ENCODE measurements at regions not wholly inside any gene's neighbourhood (a gene's known extent, or its start where the extent isn't known, plus 50 kb on each side); places are given as distances from the start of the nearest gene placed in this dataset.

- Histone ChIP-seq H3K36me3 (ENCODE audit: insufficient read depth, low read length) (no peaks in the 10 kb centered on the region), H3K27me3 (ENCODE audit: insufficient read depth, low read length) (no peaks in the 10 kb centered on the region), H3K27ac (ENCODE audit: low read depth, low read length) (no peak overlapping the region), H3K4me3 (ENCODE audit: low read length in 2 of 2) (no peak overlapping the region), H3K4me1 (ENCODE audit: insufficient read depth, low read length) (no peaks in the 10 kb centered on the region), H3K9me3 (ENCODE audit: control insufficient read depth in 1 of 2, low read length in 2 of 2) (no peaks in the 10 kb centered on the region)
- Mint-ChIP-seq H3K4me1 (no peaks in the 10 kb centered on the region), H3K27ac (no peak overlapping the region), H3K4me3 (no peak overlapping the region), H3K27me3 (peaks cover 0 to 2% of the 10 kb centered on the region in 2 donors), H3K36me3 (no peaks in the 10 kb centered on the region), H3K9me3 (peaks cover 0 to 4% (median 2%) of the 10 kb centered on the region in 8 donors)
- ChIA-PET CTCF (ENCODE audit: partially characterized antibody) (no interaction called here), POLR2A (ENCODE audit: partially characterized antibody) (no interaction called here)
- intact Hi-C loops (cut with micrococcal nuclease), result no loop called here
- no peak for DNase-seq
These were observed 131.8 kb upstream of the LIMCH1 start for GRCh38 chr4:41406113-41406516.

- Mint-ChIP-seq H3K4me1 (no peaks in the 10 kb centered on the region), H3K27ac (no peak overlapping the region)
These were observed 129.8 kb upstream of the LIMCH1 start for GRCh38 chr4:41408150-41408549.

GRCh38 chr4:41408859-41409593 lies 128.9 kb upstream of the LIMCH1 start:
- Histone ChIP-seq H3K27me3 (ENCODE audit: insufficient read depth, low read length) (no peaks in the 10 kb centered on the region), H3K4me3 (ENCODE audit: low read length in 2 of 2) (no peak overlapping the region), H3K36me3 (ENCODE audit: insufficient read depth, low read length) (no peaks in the 10 kb centered on the region), H3K27ac (ENCODE audit: low read depth, low read length) (no peak overlapping the region), H3K9me3 (ENCODE audit: control insufficient read depth in 1 of 2, low read length in 2 of 2) (no peaks in the 10 kb centered on the region), H3K4me1 (ENCODE audit: insufficient read depth, low read length) (no peaks in the 10 kb centered on the region)
- peaks cover 0 to 3% (median under 1%) of the 10 kb centered on the region in 8 donors for H3K9me3 Mint-ChIP-seq
- DNase-seq, result no peak
- POLR2A ChIA-PET (ENCODE audit: partially characterized antibody), result no interaction called here
- intact Hi-C loops (cut with micrococcal nuclease), result no loop called here
- no peak overlapping the region for H3K4me3 Mint-ChIP-seq
- no peaks in the 10 kb centered on the region for H3K36me3 Mint-ChIP-seq
- no peaks in the 10 kb centered on the region for H3K4me1 Mint-ChIP-seq
- H3K27me3 Mint-ChIP-seq, result peaks cover 1 to 3% of the 10 kb centered on the region in 2 donors
- no peak overlapping the region for H3K27ac Mint-ChIP-seq
- CTCF ChIA-PET (ENCODE audit: partially characterized antibody), result interaction anchor here (0.8 kb wide), 1 partner anchor 14 kb away, joined by 3 read pairs; no protein-coding TSS in a partner anchor

More at GRCh38 chr4:41408150-41408549, 129.8 kb upstream of the LIMCH1 start:
- Histone ChIP-seq H3K36me3 (ENCODE audit: insufficient read depth, low read length) (no peaks in the 10 kb centered on the region), H3K27ac (ENCODE audit: low read depth, low read length) (no peak overlapping the region), H3K4me1 (ENCODE audit: insufficient read depth, low read length) (no peaks in the 10 kb centered on the region), H3K27me3 (ENCODE audit: insufficient read depth, low read length) (no peaks in the 10 kb centered on the region), H3K4me3 (ENCODE audit: low read length in 2 of 2) (no peak overlapping the region), H3K9me3 (ENCODE audit: control insufficient read depth in 1 of 2, low read length in 2 of 2) (no peaks in the 10 kb centered on the region)
- DNase-seq, result no peak
- H3K4me3 Mint-ChIP-seq, result no peak overlapping the region
- ChIA-PET CTCF (ENCODE audit: partially characterized antibody) (no interaction called here), POLR2A (ENCODE audit: partially characterized antibody) (no interaction called here)
- H3K27me3 Mint-ChIP-seq, result peaks cover 1 to 2% of the 10 kb centered on the region in 2 donors
- intact Hi-C loops (cut with micrococcal nuclease), result no loop called here
- no peaks in the 10 kb centered on the region for H3K36me3 Mint-ChIP-seq
- peaks cover 0 to 4% (median 1%) of the 10 kb centered on the region in 8 donors for H3K9me3 Mint-ChIP-seq

- no peak for DNase-seq
- POLR2A ChIA-PET (ENCODE audit: partially characterized antibody), result no interaction called here
- Histone ChIP-seq H3K4me1 (ENCODE audit: insufficient read depth, low read length) (no peaks in the 10 kb centered on the region), H3K4me3 (ENCODE audit: low read length in 2 of 2) (no peak overlapping the region), H3K27ac (ENCODE audit: low read depth, low read length) (no peak overlapping the region), H3K36me3 (ENCODE audit: insufficient read depth, low read length) (no peaks in the 10 kb centered on the region), H3K9me3 (ENCODE audit: control insufficient read depth in 1 of 2, low read length in 2 of 2) (no peaks in the 10 kb centered on the region), H3K27me3 (ENCODE audit: insufficient read depth, low read length) (no peaks in the 10 kb centered on the region)
- peaks cover 1 to 2% of the 10 kb centered on the region in 2 donors for H3K27me3 Mint-ChIP-seq
- H3K4me1 Mint-ChIP-seq, result no peaks in the 10 kb centered on the region
- H3K36me3 Mint-ChIP-seq, result no peaks in the 10 kb centered on the region
- no peak overlapping the region for H3K4me3 Mint-ChIP-seq
- intact Hi-C loops (cut with micrococcal nuclease), result no loop called here
- no peak overlapping the region for H3K27ac Mint-ChIP-seq
- CTCF ChIA-PET (ENCODE audit: partially characterized antibody), result interaction anchor here (0.8 kb wide), 1 partner anchor 14 kb away, joined by 3 read pairs; no protein-coding TSS in a partner anchor
- peaks cover 0 to 3% (median 0%) of the 10 kb centered on the region in 8 donors for H3K9me3 Mint-ChIP-seq
These were observed 128.4 kb upstream of the LIMCH1 start for GRCh38 chr4:41409594-41409895.

GRCh38 chr4:41410049-41410448 lies 127.9 kb upstream of the LIMCH1 start:
- ChIA-PET POLR2A (ENCODE audit: partially characterized antibody) (no interaction called here), CTCF (ENCODE audit: partially characterized antibody) (interaction anchor here (0.8 kb wide), 1 partner anchor 13 kb away, joined by 3 read pairs; no protein-coding TSS in a partner anchor)
- intact Hi-C loops (cut with micrococcal nuclease), result no loop called here
- Histone ChIP-seq H3K36me3 (ENCODE audit: insufficient read depth, low read length) (no peaks in the 10 kb centered on the region), H3K27ac (ENCODE audit: low read depth, low read length) (no peak overlapping the region), H3K4me3 (ENCODE audit: low read length in 2 of 2) (no peak overlapping the region), H3K4me1 (ENCODE audit: insufficient read depth, low read length) (no peaks in the 10 kb centered on the region), H3K27me3 (ENCODE audit: insufficient read depth, low read length) (no peaks in the 10 kb centered on the region), H3K9me3 (ENCODE audit: control insufficient read depth in 1 of 2, low read length in 2 of 2) (no peaks in the 10 kb centered on the region)
- Mint-ChIP-seq H3K9me3 (peaks cover 0 to 3% (median 0%) of the 10 kb centered on the region in 8 donors), H3K4me3 (no peak overlapping the region), H3K27ac (no peak overlapping the region), H3K4me1 (no peaks in the 10 kb centered on the region), H3K36me3 (no peaks in the 10 kb centered on the region), H3K27me3 (peaks cover 1 to 2% of the 10 kb centered on the region in 2 donors)
- DNase-seq, result no peak

GRCh38 chr4:41413670-41414411 lies 124.1 kb upstream of the LIMCH1 start:
- H3K4me1 ChIP-seq (ENCODE audit: insufficient read depth, low read length), result no peaks in the 10 kb centered on the region
- Mint-ChIP-seq H3K27me3 (peaks cover 1 to 2% of the 10 kb centered on the region in 2 donors), H3K4me1 (no peaks in the 10 kb centered on the region), H3K9me3 (peaks cover 0 to 3% (median under 1%) of the 10 kb centered on the region in 8 donors), H3K27ac (no peak overlapping the region), H3K36me3 (no peaks in the 10 kb centered on the region), H3K4me3 (no peak overlapping the region)
- H3K27me3 ChIP-seq (ENCODE audit: insufficient read depth, low read length), result no peaks in the 10 kb centered on the region
- no peaks in the 10 kb centered on the region for H3K36me3 ChIP-seq (ENCODE audit: insufficient read depth, low read length)
- no peak for DNase-seq
- CTCF ChIA-PET (ENCODE audit: partially characterized antibody), result no interaction called here
- intact Hi-C loops (cut with micrococcal nuclease), result no loop called here
- POLR2A ChIA-PET (ENCODE audit: partially characterized antibody), result no interaction called here
- no peaks in the 10 kb centered on the region for H3K9me3 ChIP-seq (ENCODE audit: control insufficient read depth in 1 of 2, low read length in 2 of 2)
- H3K4me3 ChIP-seq (ENCODE audit: low read length in 2 of 2), result no peak overlapping the region
- H3K27ac ChIP-seq (ENCODE audit: low read depth, low read length), result no peak overlapping the region

GRCh38 chr4:41414412-41414779 lies 123.6 kb upstream of the LIMCH1 start:
- no peak overlapping the region for H3K4me3 ChIP-seq (ENCODE audit: low read length in 2 of 2)
- ChIA-PET POLR2A (ENCODE audit: partially characterized antibody) (no interaction called here), CTCF (ENCODE audit: partially characterized antibody) (no interaction called here)
- Mint-ChIP-seq H3K4me1 (no peaks in the 10 kb centered on the region), H3K27me3 (peaks cover 1 to 2% of the 10 kb centered on the region in 2 donors), H3K4me3 (no peak overlapping the region), H3K9me3 (peaks cover 0 to 3% (median 0%) of the 10 kb centered on the region in 8 donors), H3K36me3 (no peaks in the 10 kb centered on the region), H3K27ac (no peak overlapping the region)
- no peaks in the 10 kb centered on the region for H3K9me3 ChIP-seq (ENCODE audit: control insufficient read depth in 1 of 2, low read length in 2 of 2)
- H3K27ac ChIP-seq (ENCODE audit: low read depth, low read length), result no peak overlapping the region
- no peaks in the 10 kb centered on the region for H3K36me3 ChIP-seq (ENCODE audit: insufficient read depth, low read length)
- DNase-seq, result no peak
- H3K27me3 ChIP-seq (ENCODE audit: insufficient read depth, low read length), result no peaks in the 10 kb centered on the region
- H3K4me1 ChIP-seq (ENCODE audit: insufficient read depth, low read length), result no peaks in the 10 kb centered on the region
- intact Hi-C loops (cut with micrococcal nuclease), result no loop called here

All from CD4-positive, alpha-beta memory T cell (primary cell).